A673 (cell line): ENCODE measurements at regions not wholly inside any gene's neighbourhood (a gene's known extent, or its start where the extent isn't known, plus 50 kb on each side); places are given as distances from the start of the nearest gene placed in this dataset.

ENCODE experiments used
- BruUV-seq: library from RNA; stranded (reverse); fragments of 400-500 nt; replicated peaks from 2 replicates; lab custom pipeline; 2021; lab: Mats Ljungman, UMichigan
- CTCF ChIA-PET: fragments of 300-600 bp; sonication (Branson Sonifier 250); formaldehyde crosslinking; loops from one replicate; lab custom pipeline; 2022; ENCODE audit warnings: antibody characterized with exemption; lab: Charles Lee
- POLR2A ChIA-PET: fragments of 300-600 bp; sonication (Branson Sonifier 250); formaldehyde crosslinking; loops from one replicate; lab custom pipeline; 2022; ENCODE audit warnings: antibody characterized with exemption; ENCODE audit not compliant: low non-redundant PET; lab: Charles Lee
- DNase-seq: peaks from one replicate; pipeline ENCODE4 v3.0.0-alpha.2; 2015; ENCODE audit warnings: low spot score
- H3K27ac ChIP-seq: fragments of 200-600 bp; sonication (generic); 2 replicates; pipeline ENCODE4 v1.5.1; 2016; ENCODE audit warnings: mixed run types, low read depth, mild to moderate bottlenecking, mixed read lengths, antibody characterized with exemption, low read length; ENCODE audit not compliant: poor library complexity, severe bottlenecking
- H3K27me3 ChIP-seq: fragments of 200-600 bp; sonication (generic); replicated peaks from 2 replicates; pipeline ENCODE4 v1.6.1; 2017; ENCODE audit warnings: mixed run types, low read depth, mild to moderate bottlenecking, mixed read lengths, antibody characterized with exemption, low read length; ENCODE audit not compliant: insufficient read depth, poor library complexity
- H3K36me3 ChIP-seq: fragments of 200-600 bp; sonication (generic); 2 replicates; pipeline ENCODE4 v1.6.1; 2016; ENCODE audit warnings: mixed run types, mild to moderate bottlenecking, mixed read lengths, antibody characterized with exemption, low read length; ENCODE audit not compliant: insufficient read depth, poor library complexity, severe bottlenecking
- H3K4me1 ChIP-seq: fragments of 200-600 bp; sonication (generic); 2 replicates; pipeline ENCODE4 v1.6.1; 2017; ENCODE audit warnings: mixed run types, mild to moderate bottlenecking, mixed read lengths, antibody characterized with exemption, low read length; ENCODE audit not compliant: insufficient read depth, poor library complexity, severe bottlenecking
- H3K4me3 ChIP-seq: fragments of 200-600 bp; sonication (generic); 2 replicates; pipeline ENCODE4 v1.5.1; 2016; ENCODE audit warnings: low read depth, mixed run types, mild to moderate bottlenecking, mixed read lengths, low read length; ENCODE audit not compliant: poor library complexity, severe bottlenecking
- H3K9me3 ChIP-seq: fragments of 200-600 bp; sonication (generic); 2 replicates; pipeline ENCODE4 v1.6.1; 2016; ENCODE audit warnings: mixed run types, low read depth, mild to moderate bottlenecking, mixed read lengths, antibody characterized with exemption, low read length; ENCODE audit not compliant: poor library complexity, severe bottlenecking
- EZH2 ChIP-seq: fragments of 200-600 bp; sonication (generic); IDR thresholded peaks from 2 replicates; pipeline ENCODE4 v1.6.1; 2017; ENCODE audit warnings: borderline replicate concordance, low read depth, mild to moderate bottlenecking, mixed read lengths, antibody characterized with exemption, low read length; ENCODE audit not compliant: poor library complexity, severe bottlenecking
- intact Hi-C: fragments of 100-400 bp; cut with micrococcal nuclease; formaldehyde crosslinking; loops from one replicate; pipeline ENCODE4 v1.10.0; 2022; ENCODE audit not compliant: unreplicated experiment
- TF ChIP-seq, protein P1 (sequence below): fragments of 300-800, 200-600 bp; sonication (generic); conservative IDR thresholded peaks from 2 replicates; pipeline ENCODE4 v1.5.1; 2017; ENCODE audit warnings: low read depth, mild to moderate bottlenecking, antibody characterized with exemption, low read length, moderate library complexity, mixed read lengths

DNA sequence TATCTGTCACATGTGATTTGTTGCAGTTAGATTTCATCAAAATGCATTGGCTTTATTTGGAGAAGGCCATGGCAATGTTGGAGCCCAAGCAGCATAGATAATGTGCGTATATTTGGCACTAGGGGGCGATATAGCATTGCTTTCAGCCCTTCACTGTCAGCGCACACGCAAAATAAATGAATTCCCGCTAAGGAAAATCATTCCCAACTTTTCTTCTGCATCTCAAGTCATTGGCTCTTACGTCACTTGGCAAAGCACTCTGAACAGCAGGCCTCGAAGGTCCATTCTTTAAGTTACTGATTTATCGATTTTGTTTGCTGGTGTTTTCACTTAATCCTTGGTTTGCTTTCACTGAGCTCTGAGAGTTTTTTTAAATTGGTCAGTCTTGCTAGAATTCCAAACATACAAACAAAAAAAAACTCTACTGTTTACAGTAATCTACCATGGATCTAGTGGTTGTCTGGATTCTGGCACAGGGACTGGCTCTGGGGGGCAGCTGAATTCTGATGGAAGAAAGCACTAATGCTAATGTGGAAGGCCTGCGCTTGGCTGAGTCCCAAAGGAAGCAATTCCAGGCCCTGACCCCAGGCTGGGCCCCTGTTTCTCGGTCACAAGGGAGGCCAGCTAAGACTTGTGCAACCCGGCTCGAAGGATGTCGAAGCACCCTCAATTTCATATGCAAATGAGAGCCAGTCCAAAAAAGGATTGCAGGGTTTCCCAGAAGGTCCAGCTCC lies 97.7 kb upstream of the IPO5 start:
- CTCF ChIA-PET: interaction anchor here (0.6 to 1.5 kb wide), 4 partner anchors 24 to 798 kb away, joined by 3 to 4 read pairs (median 3); no protein-coding TSS in a partner anchor
- intact Hi-C loops: loop anchor here (1.0 to 10.0 kb wide), 6 partner anchors 92 to 987 kb away; partner anchors contain the start of gene FARP1
- POLR2A ChIA-PET: interaction anchor here (0.6 to 0.9 kb wide), 2 partner anchors 24 to 116 kb away, joined by 3 to 4 read pairs; no protein-coding TSS in a partner anchor
- Histone ChIP-seq H3K27ac (peak overlapping the region; percentile 88), H3K4me3 (no peak overlapping the region), H3K4me1 (peaks cover 34% of the 10 kb centered on the region), H3K9me3 (peaks cover 8% of the 10 kb centered on the region), H3K36me3 (no peaks in the 10 kb centered on the region), H3K27me3 (no peaks in the 10 kb centered on the region)
- BruUV-seq: TSS peak; percentile 79
- TF ChIP-seq, protein P1, sequence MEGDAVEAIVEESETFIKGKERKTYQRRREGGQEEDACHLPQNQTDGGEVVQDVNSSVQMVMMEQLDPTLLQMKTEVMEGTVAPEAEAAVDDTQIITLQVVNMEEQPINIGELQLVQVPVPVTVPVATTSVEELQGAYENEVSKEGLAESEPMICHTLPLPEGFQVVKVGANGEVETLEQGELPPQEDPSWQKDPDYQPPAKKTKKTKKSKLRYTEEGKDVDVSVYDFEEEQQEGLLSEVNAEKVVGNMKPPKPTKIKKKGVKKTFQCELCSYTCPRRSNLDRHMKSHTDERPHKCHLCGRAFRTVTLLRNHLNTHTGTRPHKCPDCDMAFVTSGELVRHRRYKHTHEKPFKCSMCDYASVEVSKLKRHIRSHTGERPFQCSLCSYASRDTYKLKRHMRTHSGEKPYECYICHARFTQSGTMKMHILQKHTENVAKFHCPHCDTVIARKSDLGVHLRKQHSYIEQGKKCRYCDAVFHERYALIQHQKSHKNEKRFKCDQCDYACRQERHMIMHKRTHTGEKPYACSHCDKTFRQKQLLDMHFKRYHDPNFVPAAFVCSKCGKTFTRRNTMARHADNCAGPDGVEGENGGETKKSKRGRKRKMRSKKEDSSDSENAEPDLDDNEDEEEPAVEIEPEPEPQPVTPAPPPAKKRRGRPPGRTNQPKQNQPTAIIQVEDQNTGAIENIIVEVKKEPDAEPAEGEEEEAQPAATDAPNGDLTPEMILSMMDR: peak; percentile 88
- TF ChIP-seq EZH2: no peak
- peak; percentile 94 for DNase-seq

DNA sequence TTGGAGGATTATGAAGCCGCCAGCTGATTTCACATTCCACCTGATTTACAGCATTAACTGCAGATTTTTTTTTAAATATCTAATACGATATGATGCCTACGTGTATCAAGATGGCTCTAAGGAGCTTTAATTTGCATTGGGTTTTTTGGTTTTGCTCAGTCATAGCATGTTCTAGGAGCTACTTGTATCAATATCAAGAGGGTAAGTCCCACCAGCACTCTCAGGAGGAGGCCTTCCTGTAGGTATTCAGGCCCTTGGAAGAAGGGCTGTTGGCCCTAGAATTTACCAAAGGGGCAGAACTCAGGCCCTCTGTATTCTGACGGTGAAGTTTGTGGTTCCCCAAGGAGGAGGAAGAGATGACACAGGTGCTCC lies 97.2 kb upstream of the IPO5 start:
- ChIA-PET CTCF (interaction anchor here (0.5 to 1.5 kb wide), 4 partner anchors 24 to 797 kb away, joined by 3 to 5 read pairs (median 4); no protein-coding TSS in a partner anchor), POLR2A (interaction anchor here (0.6 to 0.9 kb wide), 2 partner anchors 24 to 115 kb away, joined by 3 to 4 read pairs; no protein-coding TSS in a partner anchor)
- H3K4me3 ChIP-seq: no peak overlapping the region
- intact Hi-C loops: loop anchor here (2.0 to 10.0 kb wide), 5 partner anchors 121 to 986 kb away; partner anchors contain the start of gene FARP1
- no peak for TF ChIP-seq EZH2
- TF ChIP-seq, protein P1: no peak
- no peaks in the 10 kb centered on the region for H3K27me3 ChIP-seq
- H3K9me3 ChIP-seq: peaks cover 8% of the 10 kb centered on the region
- no peaks in the 10 kb centered on the region for H3K36me3 ChIP-seq
- BruUV-seq: no TSS peak
- DNase-seq: no peak
- peak overlapping the region; percentile 88 for H3K27ac ChIP-seq
- H3K4me1 ChIP-seq: peaks cover 34% of the 10 kb centered on the region

DNA sequence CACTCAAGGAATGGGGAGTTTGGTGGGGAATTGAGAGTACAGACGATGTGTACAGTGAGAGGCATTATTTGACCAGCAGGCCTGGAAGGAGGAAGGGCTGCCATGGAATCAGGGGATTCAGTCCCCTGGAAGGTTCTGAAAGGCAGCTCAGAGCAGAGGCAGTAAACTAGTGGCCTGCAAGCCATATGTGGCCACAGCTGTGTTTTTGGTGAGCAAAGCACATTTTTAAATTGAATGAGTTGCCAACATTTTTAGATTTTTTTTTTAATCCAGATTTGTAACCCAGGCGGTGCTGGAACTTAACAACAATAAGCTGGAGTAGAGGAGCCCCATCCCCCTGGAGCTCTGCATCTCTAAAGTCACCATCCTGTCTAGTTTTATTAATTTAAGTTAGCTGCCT lies 95.3 kb upstream of the IPO5 start:
- Histone ChIP-seq H3K4me1 (peaks cover 34% of the 10 kb centered on the region), H3K27ac (no peak overlapping the region), H3K36me3 (no peaks in the 10 kb centered on the region), H3K4me3 (no peak overlapping the region), H3K9me3 (peaks cover 6% of the 10 kb centered on the region), H3K27me3 (no peaks in the 10 kb centered on the region)
- DNase-seq: no peak
- TF ChIP-seq, protein P1: no peak
- TF ChIP-seq EZH2: no peak
- ChIA-PET POLR2A (no interaction called here), CTCF (no interaction called here)
- intact Hi-C loops: loop anchor here (5.0 to 10.0 kb wide), 4 partner anchors 164 to 984 kb away; partner anchors contain the start of gene FARP1
- no TSS peak for BruUV-seq
